Astrocyte (in vitro differentiated cells and primary cell): ENCODE measurements at regions not wholly inside any gene's neighbourhood (a gene's known extent, or its start where the extent isn't known, plus 50 kb on each side); places are given as distances from the start of the nearest gene placed in this dataset.

Experiments used
- DNase-seq: peaks from one replicate; pipeline ENCODE4 v3.0.0-alpha.2; 2010; ENCODE audit warnings: low read depth
- FAIRE-seq: peaks from 2 replicates; lab custom pipeline; 2011; peaks lifted over from hg19 to GRCh38; lab: Jason Lieb, UNC
- H2AFZ ChIP-seq: 2 replicates; pipeline ENCODE4 v1.6.0; 2012; ENCODE audit warnings: low read depth, low read length, inconsistent platforms
- H3K27ac ChIP-seq: 2 replicates; pipeline ENCODE4 v1.5.1; 2011; ENCODE audit warnings: low read depth, low read length, inconsistent platforms
- H3K27me3 ChIP-seq: 2 replicates; pipeline ENCODE4 v1.6.0; 2011; ENCODE audit warnings: low read length, inconsistent platforms; ENCODE audit not compliant: insufficient read depth
- H3K36me3 ChIP-seq: 2 replicates; pipeline ENCODE4 v1.5.1; 2011; ENCODE audit warnings: low read length, inconsistent platforms; ENCODE audit not compliant: insufficient read depth
- H3K4me1 ChIP-seq: 2 replicates; pipeline ENCODE4 v1.5.1; 2011; ENCODE audit warnings: low read length, inconsistent platforms; ENCODE audit not compliant: insufficient read depth
- H3K4me2 ChIP-seq: 2 replicates; pipeline ENCODE4 v1.6.0; 2012; ENCODE audit warnings: low read length, inconsistent platforms
- H3K4me3 ChIP-seq: 2 replicates; pipeline ENCODE4 v1.5.1; 2011; ENCODE audit warnings: low read depth, mild to moderate bottlenecking, low read length, inconsistent platforms; ENCODE audit not compliant: insufficient read depth
- H3K79me2 ChIP-seq: 2 replicates; pipeline ENCODE4 v1.6.0; 2012; ENCODE audit warnings: mild to moderate bottlenecking, low read length, inconsistent platforms; ENCODE audit not compliant: insufficient read depth
- H3K9ac ChIP-seq: 2 replicates; pipeline ENCODE4 v1.6.0; 2012; ENCODE audit warnings: mild to moderate bottlenecking, low read length, inconsistent platforms
- H3K9me3 ChIP-seq: 2 replicates; pipeline ENCODE4 v1.5.1; 2012; ENCODE audit warnings: low read depth, mild to moderate bottlenecking, low read length, inconsistent platforms; ENCODE audit not compliant: insufficient read depth
- H4K20me1 ChIP-seq: 2 replicates; pipeline ENCODE4 v1.6.0; 2012; ENCODE audit warnings: low read length, inconsistent platforms; ENCODE audit not compliant: insufficient read depth
- H3K27ac Mint-ChIP-seq: one replicate; pipeline ENCODE4 v1.8.0; 2021; ENCODE audit warnings: mild to moderate bottlenecking, mixed read lengths; ENCODE audit not compliant: unreplicated experiment
- H3K27me3 Mint-ChIP-seq: one replicate; pipeline ENCODE4 v1.8.0; 2021; ENCODE audit warnings: low read depth, mixed read lengths; ENCODE audit not compliant: unreplicated experiment
- H3K36me3 Mint-ChIP-seq: one replicate; pipeline ENCODE4 v1.8.0; 2021; ENCODE audit warnings: low read depth, mixed read lengths; ENCODE audit not compliant: unreplicated experiment
- H3K4me1 Mint-ChIP-seq: one replicate; pipeline ENCODE4 v1.8.0; 2021; ENCODE audit warnings: low read depth, mixed read lengths; ENCODE audit not compliant: unreplicated experiment
- H3K4me3 Mint-ChIP-seq: one replicate; pipeline ENCODE4 v1.8.0; 2021; ENCODE audit warnings: mild to moderate bottlenecking, moderate library complexity, mixed read lengths; ENCODE audit not compliant: unreplicated experiment
- H3K9me3 Mint-ChIP-seq: one replicate; pipeline ENCODE4 v1.8.0; 2021; ENCODE audit warnings: mild to moderate bottlenecking, mixed read lengths; ENCODE audit not compliant: unreplicated experiment
- EZH2 ChIP-seq: IDR thresholded peaks from 2 replicates; pipeline ENCODE4 v1.6.1; 2012; ENCODE audit warnings: mild to moderate bottlenecking, low read length, inconsistent platforms; ENCODE audit not compliant: insufficient read depth
- TF ChIP-seq, protein P1 (sequence below): IDR thresholded peaks from 2 replicates; pipeline ENCODE4 v1.5.1; 2011; ENCODE audit warnings: low read depth, mild to moderate bottlenecking, inconsistent platforms, low read length, moderate library complexity; ENCODE audit not compliant: insufficient read depth

DNA sequence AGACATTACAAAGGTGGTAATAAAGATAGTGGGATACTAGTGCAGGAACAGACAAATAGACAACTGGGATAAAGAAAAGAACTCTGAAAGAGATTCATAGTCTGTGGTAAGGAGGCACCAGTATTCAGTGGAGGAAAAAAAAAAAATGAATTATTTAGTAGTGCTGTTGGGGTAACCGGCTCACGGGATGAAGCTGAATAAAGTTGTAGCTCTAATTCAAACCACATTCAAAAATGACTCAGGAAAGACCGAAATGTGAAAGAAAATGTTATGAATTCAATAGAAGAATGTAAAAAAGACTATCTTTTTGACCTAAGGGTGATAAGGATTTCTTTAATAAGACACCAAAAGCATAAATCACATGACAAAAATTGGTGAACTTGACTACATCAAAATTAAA is 83.1 kb upstream of the HABP2 start:
- Histone ChIP-seq H3K27me3 (no peaks in the 10 kb centered on the region), H3K4me3 (no peak overlapping the region), H3K4me2 (no peak overlapping the region), H3K9me3 (no peaks in the 10 kb centered on the region), H3K79me2 (no peaks in the 10 kb centered on the region), H2AFZ (no peak overlapping the region), H4K20me1 (no peaks in the 10 kb centered on the region), H3K4me1 (peaks cover 13% of the 10 kb centered on the region), H3K36me3 (no peaks in the 10 kb centered on the region), H3K9ac (no peak overlapping the region), H3K27ac (no peak overlapping the region)
- Mint-ChIP-seq H3K4me1 (peaks cover 14% of the 10 kb centered on the region), H3K4me3 (no peak overlapping the region), H3K36me3 (peaks cover 4% of the 10 kb centered on the region), H3K27ac (no peak overlapping the region), H3K27me3 (peaks cover 16% of the 10 kb centered on the region), H3K9me3 (peaks cover 5% of the 10 kb centered on the region)
- TF ChIP-seq, protein P1, sequence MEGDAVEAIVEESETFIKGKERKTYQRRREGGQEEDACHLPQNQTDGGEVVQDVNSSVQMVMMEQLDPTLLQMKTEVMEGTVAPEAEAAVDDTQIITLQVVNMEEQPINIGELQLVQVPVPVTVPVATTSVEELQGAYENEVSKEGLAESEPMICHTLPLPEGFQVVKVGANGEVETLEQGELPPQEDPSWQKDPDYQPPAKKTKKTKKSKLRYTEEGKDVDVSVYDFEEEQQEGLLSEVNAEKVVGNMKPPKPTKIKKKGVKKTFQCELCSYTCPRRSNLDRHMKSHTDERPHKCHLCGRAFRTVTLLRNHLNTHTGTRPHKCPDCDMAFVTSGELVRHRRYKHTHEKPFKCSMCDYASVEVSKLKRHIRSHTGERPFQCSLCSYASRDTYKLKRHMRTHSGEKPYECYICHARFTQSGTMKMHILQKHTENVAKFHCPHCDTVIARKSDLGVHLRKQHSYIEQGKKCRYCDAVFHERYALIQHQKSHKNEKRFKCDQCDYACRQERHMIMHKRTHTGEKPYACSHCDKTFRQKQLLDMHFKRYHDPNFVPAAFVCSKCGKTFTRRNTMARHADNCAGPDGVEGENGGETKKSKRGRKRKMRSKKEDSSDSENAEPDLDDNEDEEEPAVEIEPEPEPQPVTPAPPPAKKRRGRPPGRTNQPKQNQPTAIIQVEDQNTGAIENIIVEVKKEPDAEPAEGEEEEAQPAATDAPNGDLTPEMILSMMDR: no peak
- no peak for TF ChIP-seq EZH2
- FAIRE-seq (no peak), DNase-seq (no peak)

DNA sequence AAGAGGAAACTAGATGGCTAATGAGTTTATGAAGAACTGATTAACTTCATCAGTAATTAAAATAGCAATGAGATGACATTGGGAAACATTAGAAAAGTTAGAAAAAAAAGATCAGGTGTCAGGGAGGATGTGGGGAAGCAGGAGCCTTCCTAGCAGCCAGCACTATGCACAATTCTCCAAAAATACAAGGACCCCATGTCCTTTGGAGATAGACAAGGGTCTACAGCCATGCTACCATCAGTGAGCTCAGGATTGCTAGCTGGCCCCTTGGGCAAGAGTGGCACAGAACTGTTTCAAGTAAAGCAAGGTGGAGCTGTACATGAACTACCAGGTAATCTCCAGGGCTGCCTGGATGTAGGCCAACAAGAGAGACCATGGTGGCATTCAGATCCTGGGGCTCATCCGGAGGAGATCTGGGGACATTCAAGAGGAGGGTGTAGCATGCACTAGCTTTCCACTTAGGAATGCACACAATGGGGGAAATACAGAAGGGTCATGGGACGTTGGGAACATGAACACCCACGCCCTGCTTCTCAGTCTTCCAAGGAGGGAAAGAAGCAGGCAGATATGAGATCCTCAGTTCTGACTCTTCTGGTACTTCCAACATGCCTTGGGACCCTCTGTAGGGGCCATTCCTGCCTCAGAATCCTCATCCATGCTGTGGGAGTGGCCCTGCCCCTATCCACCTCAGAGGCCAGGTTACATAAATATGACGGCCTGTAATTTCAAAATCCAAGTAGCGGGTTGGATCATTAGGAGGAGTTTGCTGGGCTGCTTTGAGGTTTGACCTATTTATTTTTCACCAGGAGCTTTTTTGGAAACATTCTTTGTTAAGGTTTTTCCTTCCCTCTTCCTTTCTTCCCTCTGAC is 82.2 kb upstream of the HABP2 start:
- peaks cover 22% of the 10 kb centered on the region for H3K4me1 Mint-ChIP-seq
- no peaks in the 10 kb centered on the region for H3K27me3 ChIP-seq
- H3K36me3 Mint-ChIP-seq: peaks cover 4% of the 10 kb centered on the region
- no peak overlapping the region for H2AFZ ChIP-seq
- peaks cover 5% of the 10 kb centered on the region for H3K9me3 Mint-ChIP-seq
- no peaks in the 10 kb centered on the region for H4K20me1 ChIP-seq
- H3K27ac Mint-ChIP-seq: no peak overlapping the region
- no peaks in the 10 kb centered on the region for H3K9me3 ChIP-seq
- no peak overlapping the region for H3K4me2 ChIP-seq
- H3K79me2 ChIP-seq: no peaks in the 10 kb centered on the region
- H3K36me3 ChIP-seq: no peaks in the 10 kb centered on the region
- TF ChIP-seq EZH2: no peak
- TF ChIP-seq, protein P1: no peak
- peaks cover 21% of the 10 kb centered on the region for H3K4me1 ChIP-seq
- no peak overlapping the region for H3K9ac ChIP-seq
- H3K27me3 Mint-ChIP-seq: peaks cover 16% of the 10 kb centered on the region
- DNase-seq (no peak), FAIRE-seq (no peak)
- H3K4me3 Mint-ChIP-seq: no peak overlapping the region
- H3K4me3 ChIP-seq: no peak overlapping the region
- no peak overlapping the region for H3K27ac ChIP-seq
